SKM-1 (cell line): ENCODE measurements at regions not wholly inside any gene's neighbourhood (a gene's known extent, or its start where the extent isn't known, plus 50 kb on each side); places are given as distances from the start of the nearest gene placed in this dataset.
"Not testable (repeated sequence)": the region's sequence is repeated elsewhere in the genome, so short reads cannot be mapped to it uniquely, and the experiment has no call there.

Experiments
- DNase-seq: peaks from one replicate; lab custom pipeline; 2025; ENCODE audit not compliant: unreplicated experiment; lab: John Stamatoyannopoulos, UW

DNA sequence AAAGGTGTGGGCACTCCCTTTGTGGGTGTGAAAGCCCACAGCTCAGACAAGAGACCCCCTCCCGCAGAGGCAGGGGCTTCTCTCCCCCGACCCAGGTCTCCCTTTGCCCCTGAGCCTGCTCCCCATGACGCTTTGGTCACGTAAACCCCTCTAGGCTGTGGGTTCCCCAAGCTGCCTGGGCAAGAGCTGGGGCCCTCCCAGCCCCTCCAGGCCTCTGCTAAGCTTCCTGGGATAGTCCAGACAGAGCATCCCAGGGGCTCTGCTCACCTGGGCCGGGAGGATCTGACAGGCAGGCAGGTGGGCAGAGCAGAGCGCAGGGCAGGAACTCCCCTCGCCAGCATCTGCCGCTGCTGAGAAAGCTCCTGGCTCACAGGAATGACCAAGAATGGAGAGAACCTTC, 177.3 kb downstream of the BANP start:
- no peak for DNase-seq

- not testable (repeated sequence) for DNase-seq
Measured at GRCh38 chr16:88129133-88129532, 177.9 kb downstream of the BANP start.

GRCh38 chr16:88130016-88130415, 178.8 kb downstream of the BANP start:
- DNase-seq: no peak

DNA sequence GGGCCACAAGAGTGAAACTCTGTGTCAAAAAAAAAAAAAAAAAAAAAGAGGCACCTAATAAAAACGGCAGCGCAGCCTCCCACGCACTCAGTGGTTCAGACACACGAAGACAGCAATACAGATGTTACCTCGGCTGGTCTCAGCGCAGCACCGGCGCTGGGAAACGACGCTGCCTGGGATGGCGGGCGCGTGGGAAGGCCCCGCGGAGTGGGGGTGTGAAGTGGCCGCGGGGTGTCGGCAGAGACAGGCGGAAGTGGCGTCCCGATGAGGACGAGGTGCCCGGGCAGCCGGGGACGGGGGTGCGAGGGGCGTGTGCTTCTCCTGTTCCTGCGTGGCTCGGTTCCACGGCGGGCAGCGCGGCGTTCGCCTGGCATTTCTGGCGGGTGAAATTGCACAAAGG, 179.4 kb downstream of the BANP start:
- no peak for DNase-seq

DNA sequence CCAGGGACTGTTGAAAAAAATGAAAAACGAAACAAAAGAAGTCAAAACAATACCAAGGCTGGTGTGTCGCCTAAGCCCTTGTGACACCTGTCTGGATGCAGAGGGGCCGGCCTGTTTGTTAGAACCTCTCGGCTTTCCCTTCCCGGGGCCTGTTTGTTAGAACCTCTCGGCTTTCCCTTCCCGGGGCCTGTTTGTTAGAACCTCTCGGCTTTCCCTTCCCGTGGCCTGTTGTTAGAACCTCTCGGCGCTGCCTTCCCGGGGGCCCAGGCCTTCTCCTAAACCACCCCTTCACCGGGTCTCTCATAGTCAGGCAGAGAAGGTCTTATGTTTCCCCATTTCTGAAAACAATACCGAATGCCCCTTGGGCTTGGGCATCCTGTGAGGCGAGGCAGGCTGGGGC, 180.0 kb downstream of the BANP start:
- no peak for DNase-seq

- DNase-seq: no peak
Measured at GRCh38 chr16:88131966-88132365, 180.7 kb downstream of the BANP start.

GRCh38 chr16:88132836-88133506, 181.7 kb downstream of the BANP start:
- no peak for DNase-seq

DNA sequence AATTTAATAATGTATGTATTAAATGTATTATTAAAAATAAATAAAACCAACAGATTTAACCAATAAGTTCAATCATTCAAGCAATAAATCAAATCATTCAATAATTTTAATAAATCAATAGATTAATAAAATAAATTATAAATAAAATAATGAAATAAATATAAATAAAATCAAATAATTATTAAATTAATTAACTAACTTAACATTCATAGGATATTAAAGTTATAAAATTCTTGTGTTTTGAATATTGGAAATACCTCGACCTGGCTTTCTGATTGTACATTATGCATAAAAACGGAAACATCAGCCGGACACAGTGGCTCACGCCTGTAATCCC, 182.2 kb downstream of the BANP start:
- no peak for DNase-seq

DNA sequence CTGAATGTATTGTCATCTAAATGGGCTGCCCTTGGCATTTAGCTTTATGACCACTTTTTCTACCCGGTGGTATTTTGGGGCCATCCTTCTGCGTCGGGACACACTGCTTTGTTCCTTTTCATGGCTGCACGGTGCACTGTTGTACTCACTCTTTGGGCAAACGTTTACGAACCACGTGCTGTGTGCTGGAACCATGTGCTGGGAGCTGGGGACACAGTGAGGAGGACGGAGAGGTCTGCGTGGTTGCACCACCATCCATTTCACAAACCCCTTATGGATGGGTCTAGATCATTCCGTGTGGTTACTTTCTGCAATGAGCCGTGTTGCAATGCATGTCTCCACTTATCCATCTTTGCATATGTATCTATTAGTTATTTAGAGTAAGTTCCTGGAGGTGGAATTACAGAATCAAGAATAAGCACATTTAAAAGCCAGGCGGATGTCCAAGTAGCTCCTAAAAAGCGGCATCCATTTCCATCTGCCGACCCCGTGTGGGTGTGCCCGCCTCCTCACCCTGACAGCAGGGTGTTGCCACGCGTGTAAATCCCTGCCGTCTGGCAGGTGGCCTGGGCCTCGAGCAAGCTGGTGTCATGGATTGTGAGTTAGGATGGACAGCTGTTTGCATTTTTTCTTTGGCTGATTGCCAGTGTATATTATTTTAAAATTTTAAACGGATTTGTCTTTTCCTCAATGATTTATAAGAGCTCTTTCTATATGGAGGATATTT, 183.1 kb downstream of the BANP start:
- DNase-seq: not testable (repeated sequence)

GRCh38 chr16:88134899-88135682, 183.9 kb downstream of the BANP start:
- DNase-seq: not testable (repeated sequence)

GRCh38 chr16:88136211-88136713, 185.0 kb downstream of the BANP start:
- not testable (repeated sequence) for DNase-seq

GRCh38 chr16:88136939-88137338, 185.7 kb downstream of the BANP start:
- DNase-seq: not testable (repeated sequence)

DNA sequence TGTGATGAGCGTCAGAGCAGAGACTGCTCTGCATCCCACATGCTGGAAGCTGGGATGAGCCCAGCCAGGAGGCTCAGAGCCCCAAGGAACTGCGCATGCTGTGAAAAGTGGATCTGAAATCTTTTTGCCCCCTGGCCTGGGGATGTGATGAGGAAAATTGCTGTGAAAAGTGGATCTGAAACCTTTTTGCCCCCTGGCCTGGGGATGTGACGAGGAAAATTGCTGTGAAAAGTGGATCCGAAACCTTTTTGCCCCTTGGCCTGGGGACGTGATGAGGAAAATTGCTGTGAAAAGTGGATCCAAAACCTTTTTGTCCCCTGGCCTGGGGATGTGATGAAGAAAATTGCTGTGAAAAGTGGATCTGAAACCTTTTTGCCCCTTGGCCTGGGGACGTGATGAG, 187.9 kb downstream of the BANP start:
- DNase-seq: not testable (repeated sequence)

DNA sequence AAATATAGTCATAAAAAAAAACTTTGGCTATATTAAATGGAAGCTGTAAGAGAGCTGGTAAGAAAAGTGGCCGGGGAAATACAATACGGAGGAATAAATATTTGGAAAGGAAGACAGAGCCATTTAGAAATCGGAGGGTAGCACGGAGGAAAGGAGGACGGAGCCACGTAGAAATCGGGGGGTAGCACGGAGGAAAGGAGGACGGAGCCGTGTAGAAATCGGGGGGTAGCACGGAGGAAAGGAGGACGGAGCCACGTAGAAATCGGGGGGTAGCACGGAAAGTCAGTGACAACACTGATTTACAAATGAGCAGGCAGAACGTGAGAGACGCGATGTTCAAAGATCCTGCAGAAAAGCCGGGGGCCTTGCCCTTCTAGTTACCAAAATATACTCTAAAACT, 189.0 kb downstream of the BANP start:
- DNase-seq: not testable (repeated sequence)

DNA sequence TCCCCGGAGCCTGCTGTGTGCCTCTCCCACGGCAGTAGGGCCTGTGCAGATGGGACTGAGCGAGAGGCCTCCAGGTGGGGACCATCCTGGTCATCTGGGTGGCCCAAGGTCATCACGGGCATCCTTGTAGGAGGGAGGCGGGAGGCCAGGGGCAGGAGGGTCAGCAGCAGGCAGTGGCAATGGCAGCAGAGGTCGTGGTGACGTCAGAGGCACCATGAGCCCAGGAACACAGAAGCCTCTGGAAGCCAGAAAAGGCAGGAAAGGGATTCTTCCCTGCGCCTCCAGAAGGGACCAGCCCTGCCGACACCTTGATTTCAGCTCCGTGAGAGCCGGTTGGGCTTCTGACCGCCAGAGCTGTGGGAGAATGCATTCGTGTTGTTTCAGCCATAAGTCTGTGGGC, 190.3 kb downstream of the BANP start:
- DNase-seq: no peak

GRCh38 chr16:88142056-88142935, 191.1 kb downstream of the BANP start:
- DNase-seq: not testable (repeated sequence)

- DNase-seq: not testable (repeated sequence)
Measured at GRCh38 chr16:88143122-88144027, 192.1 kb downstream of the BANP start.

DNA sequence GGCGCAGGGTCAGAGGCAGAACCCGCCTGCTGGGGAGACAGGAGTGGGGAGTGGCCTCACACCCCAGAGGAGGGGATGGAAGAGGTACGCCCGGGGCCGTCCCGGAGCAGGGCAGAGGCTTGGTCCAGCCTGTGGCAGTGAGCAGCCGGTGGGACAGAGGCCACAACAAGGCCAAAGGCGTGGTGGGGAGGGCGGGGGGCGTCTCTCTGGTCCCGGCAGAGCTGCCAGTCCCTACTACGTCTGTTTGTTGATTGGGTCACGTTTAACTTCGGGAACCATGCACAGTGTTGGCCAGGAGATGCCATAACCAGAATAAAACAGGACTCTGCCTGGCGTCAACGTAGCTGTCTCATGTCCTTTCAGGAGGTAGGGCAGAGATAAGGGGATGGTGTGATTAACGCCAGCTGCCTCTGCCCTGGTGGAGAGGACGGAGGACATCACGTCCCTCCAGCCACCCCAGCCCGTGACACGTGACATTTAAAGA, 192.8 kb downstream of the BANP start:
- DNase-seq: no peak

DNA sequence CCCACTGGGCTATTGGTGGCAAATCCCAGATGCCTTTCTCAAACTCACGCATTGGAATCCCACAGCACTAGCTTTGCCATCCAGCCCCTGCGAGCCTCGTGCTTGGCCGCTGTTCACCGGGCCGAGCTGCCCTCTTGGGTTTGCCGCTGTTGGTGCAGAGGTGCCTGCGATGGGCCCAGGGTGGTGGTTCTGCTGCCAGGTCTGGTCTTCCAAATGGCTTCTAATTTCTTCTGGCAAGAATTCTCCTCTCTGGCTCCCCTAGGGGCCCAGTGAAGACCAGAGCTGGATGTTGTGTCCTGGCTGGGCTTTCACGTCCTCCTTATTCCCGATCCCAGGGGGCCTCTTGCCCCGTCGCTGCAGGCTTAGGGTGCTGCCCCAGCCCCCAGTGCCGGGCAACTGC, 194.1 kb downstream of the BANP start:
- not testable (repeated sequence) for DNase-seq
